Loucy (cell line): ENCODE measurements at regions not wholly inside any gene's neighbourhood (a gene's known extent, or its start where the extent isn't known, plus 50 kb on each side); places are given as distances from the start of the nearest gene placed in this dataset.

Experiments
- H2AFZ ChIP-seq: fragments of 200-600 bp; sonication (generic); 2 replicates; pipeline ENCODE4 v1.6.0; 2016; ENCODE audit warnings: antibody characterized with exemption, mild to moderate bottlenecking, low read length, moderate library complexity
- H3F3A ChIP-seq: fragments of 200-600 bp; 2 replicates; pipeline ENCODE4 v1.6.0; 2016; ENCODE audit warnings: antibody characterized with exemption, low read depth, mild to moderate bottlenecking
- H3K27me3 ChIP-seq: fragments of 200-600 bp; sonication (generic); 2 replicates; pipeline ENCODE4 v1.6.1; 2014; ENCODE audit warnings: low read length, mild to moderate bottlenecking; ENCODE audit not compliant: insufficient read depth, poor library complexity, severe bottlenecking
- H3K36me3 ChIP-seq: fragments of 200-600 bp; sonication (generic); 2 replicates; pipeline ENCODE4 v1.6.1; 2016; ENCODE audit warnings: low read length; ENCODE audit not compliant: insufficient read depth
- H3K4me1 ChIP-seq: fragments of 200-600 bp; sonication (generic); 2 replicates; pipeline ENCODE4 v1.5.1; 2014; ENCODE audit warnings: low read length, mild to moderate bottlenecking; ENCODE audit not compliant: insufficient read depth, poor library complexity, severe bottlenecking
- H3K4me2 ChIP-seq: fragments of 200-600 bp; sonication (generic); 2 replicates; pipeline ENCODE4 v1.6.0; 2014; ENCODE audit warnings: antibody characterized with exemption, low read length, low read depth, mild to moderate bottlenecking; ENCODE audit not compliant: poor library complexity, severe bottlenecking
- H3K4me3 ChIP-seq: fragments of 200-600 bp; sonication (generic); 2 replicates; pipeline ENCODE4 v1.5.1; 2014; ENCODE audit warnings: low read length, mild to moderate bottlenecking, mixed read lengths; ENCODE audit not compliant: poor library complexity, severe bottlenecking
- H3K79me2 ChIP-seq: fragments of 200-600 bp; sonication (generic); 2 replicates; pipeline ENCODE4 v1.6.1; 2014; ENCODE audit warnings: low read length; ENCODE audit not compliant: insufficient read depth
- H3K9ac ChIP-seq: fragments of 200-600 bp; sonication (generic); 2 replicates; pipeline ENCODE4 v1.6.0; 2014; ENCODE audit warnings: mild to moderate bottlenecking, low read depth, low read length, moderate library complexity; ENCODE audit not compliant: poor library complexity, severe bottlenecking
- H3K9me2 ChIP-seq: fragments of 200-600 bp; sonication (generic); replicated peaks from 2 replicates; pipeline ENCODE4 v1.6.1; 2016; ENCODE audit warnings: low read depth, low read length, mixed read lengths
- H3K9me3 ChIP-seq: fragments of 200-600 bp; sonication (generic); 2 replicates; pipeline ENCODE4 v1.6.1; 2014; ENCODE audit warnings: mild to moderate bottlenecking, antibody characterized with exemption, low read length, low read depth; ENCODE audit not compliant: insufficient read depth
- H4K20me1 ChIP-seq: fragments of 200-600 bp; sonication (generic); 2 replicates; pipeline ENCODE4 v1.6.0; 2014; ENCODE audit warnings: antibody characterized with exemption, low read length, mild to moderate bottlenecking; ENCODE audit not compliant: insufficient read depth, poor library complexity, severe bottlenecking
- CTCF ChIP-seq: fragments of 200-600 bp; sonication (generic); conservative IDR thresholded peaks from 2 replicates; pipeline ENCODE4 v1.5.1; 2014; ENCODE audit warnings: mild to moderate bottlenecking, antibody characterized with exemption, low read length
- EZH2phosphoT487 ChIP-seq: fragments of 200-600 bp; IDR thresholded peaks from 2 replicates; pipeline ENCODE4 v1.6.1; 2018; ENCODE audit warnings: antibody characterized with exemption, mild to moderate bottlenecking, moderate library complexity, borderline replicate concordance

GRCh38 chrX:118177708-118178107, 61.1 kb upstream of the KLHL13 start:
- H3K36me3 ChIP-seq, result no peaks in the 10 kb centered on the region
- H3F3A ChIP-seq, result no peaks in the 10 kb centered on the region
- no peaks in the 10 kb centered on the region for H3K4me1 ChIP-seq
- H3K79me2 ChIP-seq, result no peaks in the 10 kb centered on the region
- H3K9me3 ChIP-seq, result no peaks in the 10 kb centered on the region
- no peak overlapping the region for H3K9ac ChIP-seq
- TF ChIP-seq EZH2phosphoT487, result no peak
- TF ChIP-seq CTCF, result no peak
- no peaks in the 10 kb centered on the region for H4K20me1 ChIP-seq
- H3K4me3 ChIP-seq, result no peak overlapping the region
- H2AFZ ChIP-seq, result no peak overlapping the region
- H3K4me2 ChIP-seq, result no peak overlapping the region
- H3K27me3 ChIP-seq, result no peaks in the 10 kb centered on the region
- H3K9me2 ChIP-seq, result no peaks in the 10 kb centered on the region

- Histone ChIP-seq H3K79me2 (no peaks in the 10 kb centered on the region), H3K4me2 (no peak overlapping the region), H3K9ac (no peak overlapping the region), H4K20me1 (no peaks in the 10 kb centered on the region), H3K27me3 (no peaks in the 10 kb centered on the region), H3K9me3 (no peaks in the 10 kb centered on the region), H3F3A (no peaks in the 10 kb centered on the region), H3K9me2 (no peaks in the 10 kb centered on the region), H2AFZ (no peak overlapping the region), H3K4me3 (no peak overlapping the region), H3K36me3 (no peaks in the 10 kb centered on the region), H3K4me1 (no peaks in the 10 kb centered on the region)
- TF ChIP-seq CTCF, result no peak
- TF ChIP-seq EZH2phosphoT487, result no peak
These were observed 61.8 kb upstream of the KLHL13 start for GRCh38 chrX:118178450-118178849.

GRCh38 chrX:118179161-118179560, 62.6 kb upstream of the KLHL13 start:
- no peaks in the 10 kb centered on the region for H3F3A ChIP-seq
- no peaks in the 10 kb centered on the region for H3K4me1 ChIP-seq
- H3K79me2 ChIP-seq, result no peaks in the 10 kb centered on the region
- H3K4me3 ChIP-seq, result no peak overlapping the region
- no peaks in the 10 kb centered on the region for H3K27me3 ChIP-seq
- TF ChIP-seq EZH2phosphoT487 (no peak), CTCF (no peak)
- no peaks in the 10 kb centered on the region for H3K9me2 ChIP-seq
- H2AFZ ChIP-seq, result no peak overlapping the region
- no peaks in the 10 kb centered on the region for H3K36me3 ChIP-seq
- no peaks in the 10 kb centered on the region for H4K20me1 ChIP-seq
- no peak overlapping the region for H3K4me2 ChIP-seq
- H3K9ac ChIP-seq, result no peak overlapping the region
- H3K9me3 ChIP-seq, result no peaks in the 10 kb centered on the region
